Stomach (tissue), 4 donors: ENCODE measurements at regions not wholly inside any gene's neighbourhood (a gene's known extent, or its start where the extent isn't known, plus 50 kb on each side); places are given as distances from the start of the nearest gene placed in this dataset.

Experiments used
- POLR2A ChIP-seq, 4 donors: fragments of 450-650 bp; IDR thresholded peaks; one replicate each; pipeline ENCODE4 v1.6.1; 2016; ENCODE audit warnings: antibody characterized with exemption in 4 of 4, control low read depth in 2 of 4, mild to moderate bottlenecking in 1 of 4, moderate library complexity in 1 of 4
- TF ChIP-seq, protein P1 (sequence below), 7 experiments: fragments of 450-650 bp in 4 of 7; fragments of 200-600 bp in 3 of 7; sonication (generic) in 3 of 7; IDR thresholded peaks; one replicate each; pipeline ENCODE4 v1.5.1; 2016 to 2019; ENCODE audit warnings: antibody characterized with exemption in 7 of 7, control low read depth in 2 of 7, mild to moderate bottlenecking in 1 of 7

DNA sequence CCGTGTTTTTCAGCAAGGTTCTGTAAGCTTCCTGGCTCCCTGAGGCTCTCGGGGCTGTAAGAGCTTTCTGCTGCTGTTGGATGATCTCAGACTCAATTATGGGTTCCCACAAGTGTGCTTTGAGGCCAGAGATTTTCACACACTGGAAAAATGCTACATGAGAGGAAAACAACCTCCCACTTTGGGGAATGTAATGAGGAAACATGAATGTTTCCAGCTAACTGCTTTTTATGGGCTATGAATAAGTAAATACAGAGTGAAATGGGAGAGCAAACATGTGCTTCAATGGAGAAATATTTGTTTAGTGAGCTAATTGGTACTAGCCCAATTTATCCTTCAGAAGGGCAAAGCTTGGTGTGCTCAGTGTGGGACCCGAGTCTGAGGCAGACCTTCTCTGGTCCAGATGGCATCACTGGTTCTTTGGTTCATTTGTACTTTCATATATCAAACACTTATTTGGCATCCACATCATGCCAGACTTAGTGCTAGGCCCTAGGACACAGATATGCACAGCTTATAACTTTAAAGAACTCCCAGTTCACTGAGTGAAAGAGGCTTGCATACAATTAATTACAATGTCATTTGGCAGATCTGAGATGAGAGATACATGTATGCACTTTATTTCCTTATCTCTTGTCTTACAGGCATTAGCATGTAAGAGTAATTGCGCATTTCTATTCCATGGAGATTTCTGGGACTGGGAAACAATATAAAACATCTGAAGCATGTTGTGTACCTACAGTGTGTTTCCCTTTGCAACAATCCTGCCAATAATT is 248.8 kb downstream of the RDH14 start:
- TF ChIP-seq, protein P1, sequence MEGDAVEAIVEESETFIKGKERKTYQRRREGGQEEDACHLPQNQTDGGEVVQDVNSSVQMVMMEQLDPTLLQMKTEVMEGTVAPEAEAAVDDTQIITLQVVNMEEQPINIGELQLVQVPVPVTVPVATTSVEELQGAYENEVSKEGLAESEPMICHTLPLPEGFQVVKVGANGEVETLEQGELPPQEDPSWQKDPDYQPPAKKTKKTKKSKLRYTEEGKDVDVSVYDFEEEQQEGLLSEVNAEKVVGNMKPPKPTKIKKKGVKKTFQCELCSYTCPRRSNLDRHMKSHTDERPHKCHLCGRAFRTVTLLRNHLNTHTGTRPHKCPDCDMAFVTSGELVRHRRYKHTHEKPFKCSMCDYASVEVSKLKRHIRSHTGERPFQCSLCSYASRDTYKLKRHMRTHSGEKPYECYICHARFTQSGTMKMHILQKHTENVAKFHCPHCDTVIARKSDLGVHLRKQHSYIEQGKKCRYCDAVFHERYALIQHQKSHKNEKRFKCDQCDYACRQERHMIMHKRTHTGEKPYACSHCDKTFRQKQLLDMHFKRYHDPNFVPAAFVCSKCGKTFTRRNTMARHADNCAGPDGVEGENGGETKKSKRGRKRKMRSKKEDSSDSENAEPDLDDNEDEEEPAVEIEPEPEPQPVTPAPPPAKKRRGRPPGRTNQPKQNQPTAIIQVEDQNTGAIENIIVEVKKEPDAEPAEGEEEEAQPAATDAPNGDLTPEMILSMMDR (IDR thresholded peaks at IDR 0.05): no peak
- TF ChIP-seq POLR2A (IDR thresholded peaks at IDR 0.05): no peak
